Activated CD4-positive, CD25-positive, alpha-beta regulatory T cell treated with anti-CD3 and anti-CD28 coated beads, Interleukin-2, amount 50 U/mL, for 24 hours (primary cell): ENCODE measurements at regions not wholly inside any gene's neighbourhood (a gene's known extent, or its start where the extent isn't known, plus 50 kb on each side); places are given as distances from the start of the nearest gene placed in this dataset.

ENCODE experiments used
- ATAC-seq, 2 donors: fragments of 150-1000 bp; cut with Tn5 transposase; one replicate each; pipeline ENCODE4 v1.10.0; 2021; ENCODE audit warnings: mild to moderate bottlenecking in 1 of 2, moderate library complexity in 1 of 2

DNA sequence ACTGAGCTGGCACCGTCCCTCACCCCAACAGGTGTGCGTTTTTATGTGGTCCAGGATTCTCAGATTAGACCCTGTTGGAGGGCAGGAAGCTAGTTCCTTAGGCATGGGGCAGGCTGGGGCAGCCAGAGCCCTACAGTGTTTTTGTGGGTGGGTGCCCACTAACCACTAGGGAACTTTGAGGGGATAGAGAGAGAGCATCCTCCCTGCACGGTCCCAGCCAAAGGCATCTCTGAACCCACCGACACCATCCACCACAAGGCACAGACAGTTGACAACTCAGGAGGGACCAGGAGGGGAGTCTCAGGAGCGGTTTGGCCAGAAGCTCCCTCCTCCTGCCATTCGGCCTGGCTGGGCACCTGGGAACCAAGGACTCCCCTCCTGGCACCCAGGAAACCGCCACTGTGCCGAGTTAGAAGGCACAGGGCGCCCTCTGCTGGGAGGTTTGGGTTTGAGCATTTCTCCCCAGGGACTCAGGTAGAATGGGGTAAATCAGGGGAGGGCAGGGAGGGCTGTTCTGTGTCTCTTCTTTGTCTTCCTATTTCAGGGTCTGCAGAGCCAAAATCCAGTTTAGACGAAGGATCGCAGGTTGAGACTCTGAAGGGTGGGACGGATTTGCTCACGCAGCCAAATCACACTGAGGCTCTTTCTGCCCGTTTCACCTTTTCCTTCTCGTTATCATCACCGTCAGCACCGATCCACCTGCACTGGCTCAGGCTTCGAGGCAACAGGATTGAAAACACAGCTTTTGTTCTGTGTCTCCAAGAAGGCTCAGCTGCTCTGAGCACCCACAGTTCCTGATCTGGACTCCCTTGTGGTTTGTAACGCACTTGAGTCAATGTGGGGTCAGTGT, 84.8 kb upstream of the COL13A1 start:
- peak; percentile 17 to 43 for ATAC-seq

DNA sequence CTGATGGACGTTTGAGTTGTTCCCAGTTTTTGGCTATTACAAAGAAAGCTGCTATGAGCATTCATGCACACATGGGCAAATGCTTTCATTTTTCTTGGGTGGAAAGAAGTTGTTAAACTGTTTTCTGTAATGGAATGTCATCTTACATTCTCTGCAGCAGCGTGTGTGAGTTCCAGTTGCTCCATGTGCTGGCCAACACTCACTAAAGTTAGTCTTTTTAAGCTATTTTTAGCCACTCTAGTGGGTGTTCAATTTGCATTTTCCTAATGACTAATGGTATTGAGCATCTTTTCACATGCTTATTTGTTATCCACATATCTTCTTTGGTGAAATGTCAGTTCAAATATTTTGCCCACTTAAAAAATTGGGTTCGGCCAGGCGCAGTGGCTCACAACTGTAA, 82.8 kb upstream of the COL13A1 start:
- ATAC-seq: no peak

DNA sequence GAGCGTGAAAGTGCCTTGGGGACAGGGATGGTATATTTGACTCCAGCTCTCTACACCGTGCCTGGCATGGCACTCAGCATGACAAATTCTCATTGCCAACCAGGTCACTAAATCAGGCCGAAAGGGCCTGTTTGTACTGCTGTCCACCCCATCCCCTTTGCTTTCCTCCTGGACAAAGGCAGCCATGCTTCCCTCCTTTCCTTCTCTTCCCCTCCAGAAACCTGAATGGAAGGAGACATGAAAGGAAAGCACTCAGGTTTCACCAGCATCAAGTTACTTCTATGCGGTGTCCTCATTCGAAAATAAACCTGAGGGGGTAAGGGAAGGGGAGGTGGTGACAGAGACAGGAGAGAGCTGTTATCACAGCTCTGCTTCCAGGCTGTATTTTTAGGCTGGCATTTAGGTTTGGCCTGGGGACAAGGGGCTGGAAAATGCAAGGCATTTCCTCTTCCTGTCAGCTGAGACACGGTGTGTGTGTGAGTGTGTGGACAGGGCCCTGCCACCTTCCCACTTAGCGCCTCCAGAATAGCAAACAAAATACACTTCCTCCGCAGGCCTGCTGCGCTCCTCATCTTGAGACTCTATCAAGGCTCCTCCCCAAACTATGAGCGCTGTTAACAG, 79.9 kb upstream of the COL13A1 start:
- no peak for ATAC-seq

DNA sequence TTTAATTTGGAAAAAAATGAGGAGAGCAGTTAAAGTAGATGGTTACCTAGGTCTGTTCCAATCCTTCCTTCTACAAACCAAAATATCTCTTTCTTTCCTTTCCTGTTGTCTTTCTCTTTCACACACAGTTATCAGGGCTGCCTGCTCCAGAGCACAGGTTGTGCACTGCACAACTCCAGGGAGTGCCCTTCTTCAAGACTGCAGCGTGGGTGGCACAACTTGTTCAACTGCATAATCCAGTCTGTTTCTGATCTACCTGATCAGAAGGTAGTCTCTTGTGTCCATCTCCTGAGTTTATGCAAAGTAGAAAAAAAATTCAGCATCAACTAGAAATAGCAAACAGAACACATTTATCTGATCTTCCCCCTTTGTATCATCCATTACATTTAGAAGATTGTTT, 78.1 kb upstream of the COL13A1 start:
- ATAC-seq: no peak

DNA sequence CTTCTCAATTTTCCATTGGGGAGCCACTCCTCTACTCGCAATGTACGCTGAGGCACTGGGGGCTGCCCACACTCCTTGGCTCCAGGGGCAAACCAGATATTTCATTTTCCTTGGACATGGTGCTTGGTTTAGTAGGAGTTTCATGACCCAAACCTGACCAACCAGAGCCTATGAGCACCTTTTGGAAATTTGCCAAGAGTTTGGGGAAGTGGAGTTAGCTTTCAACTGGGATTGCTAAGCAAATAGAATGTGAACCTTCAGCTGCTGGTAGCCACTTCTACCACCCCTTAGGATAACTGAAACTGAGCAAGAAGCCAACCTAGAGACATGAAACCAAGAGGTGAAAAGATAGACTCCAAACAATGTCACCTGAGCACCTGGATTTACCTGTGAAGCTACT, 74.9 kb upstream of the COL13A1 start:
- no peak for ATAC-seq

DNA sequence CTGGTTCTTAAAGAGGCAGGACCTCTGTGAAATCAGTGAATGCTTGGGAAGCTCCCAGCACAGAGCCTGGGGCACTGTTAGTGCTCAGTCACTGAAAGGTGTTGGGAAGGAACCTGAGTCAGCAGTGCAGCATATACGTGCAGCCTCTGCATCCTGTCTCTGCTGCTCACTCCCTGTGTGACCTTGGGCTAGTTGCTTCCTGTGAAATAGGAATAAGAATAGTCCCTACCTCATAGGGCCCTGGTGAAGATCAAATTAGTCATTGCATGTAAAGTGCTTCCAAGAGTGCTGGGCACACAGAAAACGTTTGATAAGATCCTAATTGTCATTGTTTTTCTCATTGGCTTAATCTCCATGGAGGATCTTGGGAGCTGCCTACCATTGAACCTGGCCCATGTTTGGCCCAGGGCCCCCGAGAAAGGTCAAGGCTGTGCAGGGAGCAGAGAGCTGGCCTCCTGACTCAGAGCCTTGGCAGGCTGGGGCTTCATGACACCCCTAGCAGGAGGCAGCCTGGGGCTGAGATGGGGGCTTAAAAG, 73.3 kb upstream of the COL13A1 start:
- no peak for ATAC-seq

DNA sequence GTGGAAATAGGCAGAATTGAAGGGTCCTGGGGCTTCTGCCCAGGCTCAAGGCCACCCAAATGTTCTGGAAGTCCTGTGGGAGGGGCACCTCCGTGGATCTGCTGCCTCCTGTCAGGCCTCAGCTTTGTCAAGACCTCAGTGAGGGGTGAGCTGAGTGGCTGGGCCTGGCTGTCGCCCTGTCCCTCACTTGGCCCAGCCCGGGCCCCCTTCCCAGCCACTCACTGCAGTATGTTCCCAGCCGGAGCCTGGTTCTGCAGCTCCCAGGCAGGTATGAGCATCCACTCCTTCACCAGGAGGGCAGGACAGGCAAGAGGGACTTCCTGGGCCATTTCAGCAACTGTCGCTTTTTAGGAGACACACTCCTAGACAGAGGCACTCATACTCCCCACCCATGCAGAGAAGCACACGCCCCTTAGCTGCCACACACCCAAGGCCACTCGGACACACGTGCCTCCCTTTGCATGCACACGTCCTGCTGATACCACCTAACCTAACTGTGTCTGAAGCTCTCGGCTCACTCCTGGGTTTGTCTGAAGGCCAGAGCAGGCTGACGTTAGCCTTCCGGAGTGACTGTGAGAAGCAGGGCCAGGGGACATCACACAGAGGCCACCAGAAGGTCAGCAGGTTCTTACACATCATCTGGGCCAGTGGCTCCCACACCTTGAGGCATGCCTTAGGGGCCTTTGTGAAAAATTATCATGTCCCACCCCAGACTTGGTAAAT, 72.2 kb upstream of the COL13A1 start:
- ATAC-seq: no peak

DNA sequence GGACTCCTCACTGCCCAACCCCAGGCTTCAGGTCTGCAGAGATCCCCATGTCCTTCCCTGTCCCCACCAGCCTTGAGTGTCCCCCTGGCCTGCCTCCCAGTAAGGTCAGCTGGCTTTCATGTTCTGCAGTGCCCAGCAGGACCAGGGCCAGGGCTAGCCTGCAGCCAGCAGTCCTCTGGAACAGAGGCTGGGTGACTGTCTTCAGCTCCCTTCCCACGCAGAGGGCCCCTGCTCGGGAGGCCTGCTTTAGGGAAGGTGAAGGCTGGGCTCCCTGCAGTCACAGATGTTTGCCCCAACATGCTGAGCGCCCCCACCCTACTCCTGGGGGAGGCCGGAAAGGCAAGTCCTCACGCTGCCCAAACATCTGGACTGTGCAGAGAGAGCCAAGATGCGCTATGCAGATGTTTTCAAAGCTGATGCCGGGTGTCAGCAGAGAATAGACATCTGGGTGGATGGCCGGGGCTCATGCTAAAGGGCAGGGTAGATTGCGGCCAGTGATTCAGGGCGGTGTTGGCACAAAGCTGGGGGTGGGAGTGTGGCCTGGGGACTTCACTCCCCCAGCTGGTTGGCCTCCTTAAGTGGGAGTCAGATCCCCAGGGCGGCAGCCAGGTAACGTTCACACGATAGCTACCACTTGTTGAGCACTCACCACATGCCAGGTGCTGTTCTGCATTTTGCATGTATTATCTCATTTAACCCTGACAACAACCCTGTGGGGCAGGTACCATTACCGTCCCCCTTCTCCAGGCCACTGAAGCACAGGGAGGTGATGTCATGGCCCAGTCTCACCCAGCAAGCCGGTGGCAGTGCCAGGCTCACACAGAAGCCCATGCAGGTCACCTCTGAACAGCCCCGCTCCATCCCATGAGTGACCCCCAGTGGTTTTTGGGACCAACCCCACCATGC, 71.2 kb upstream of the COL13A1 start:
- no peak for ATAC-seq

DNA sequence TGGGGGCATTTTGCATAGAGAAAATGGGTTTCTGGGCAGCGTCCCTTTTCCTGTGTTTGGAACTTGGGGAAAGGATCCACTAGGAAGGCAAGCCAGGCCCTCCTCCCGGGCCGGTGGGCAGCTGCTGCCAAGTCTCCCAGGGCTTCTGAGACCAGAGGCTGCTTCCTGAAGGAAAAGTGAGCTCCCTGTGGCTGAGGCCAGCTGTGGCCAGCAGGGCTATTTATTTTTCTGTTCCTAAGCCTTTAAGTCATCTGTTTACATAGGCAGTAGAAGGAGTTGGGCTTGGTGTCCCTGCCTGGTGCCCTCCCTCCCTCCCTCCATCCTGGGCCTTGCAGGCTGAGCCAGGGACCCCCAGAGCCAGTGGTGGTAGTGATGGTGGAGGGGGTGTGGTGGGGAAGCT, 70.5 kb upstream of the COL13A1 start:
- ATAC-seq: no peak

DNA sequence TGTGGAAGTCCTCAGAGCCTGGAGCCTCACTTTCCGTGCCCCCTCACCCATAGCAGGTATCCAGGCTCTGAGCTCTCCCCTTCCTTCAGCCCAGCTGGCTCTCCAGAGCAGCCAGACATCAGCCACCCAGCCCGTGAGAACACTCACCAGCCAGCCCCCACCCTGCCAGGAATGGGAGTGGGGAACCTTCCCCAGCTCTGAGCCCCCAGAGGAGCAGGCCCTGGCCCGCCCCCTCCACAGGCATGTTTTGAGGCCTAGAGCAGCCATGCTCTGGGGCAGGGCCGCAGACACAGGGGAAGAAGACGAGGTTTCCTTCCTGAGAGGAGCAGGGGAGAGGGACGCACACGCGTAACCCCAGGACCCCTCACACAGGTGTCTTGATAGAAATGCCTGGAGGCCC, 70.0 kb upstream of the COL13A1 start:
- no peak for ATAC-seq

DNA sequence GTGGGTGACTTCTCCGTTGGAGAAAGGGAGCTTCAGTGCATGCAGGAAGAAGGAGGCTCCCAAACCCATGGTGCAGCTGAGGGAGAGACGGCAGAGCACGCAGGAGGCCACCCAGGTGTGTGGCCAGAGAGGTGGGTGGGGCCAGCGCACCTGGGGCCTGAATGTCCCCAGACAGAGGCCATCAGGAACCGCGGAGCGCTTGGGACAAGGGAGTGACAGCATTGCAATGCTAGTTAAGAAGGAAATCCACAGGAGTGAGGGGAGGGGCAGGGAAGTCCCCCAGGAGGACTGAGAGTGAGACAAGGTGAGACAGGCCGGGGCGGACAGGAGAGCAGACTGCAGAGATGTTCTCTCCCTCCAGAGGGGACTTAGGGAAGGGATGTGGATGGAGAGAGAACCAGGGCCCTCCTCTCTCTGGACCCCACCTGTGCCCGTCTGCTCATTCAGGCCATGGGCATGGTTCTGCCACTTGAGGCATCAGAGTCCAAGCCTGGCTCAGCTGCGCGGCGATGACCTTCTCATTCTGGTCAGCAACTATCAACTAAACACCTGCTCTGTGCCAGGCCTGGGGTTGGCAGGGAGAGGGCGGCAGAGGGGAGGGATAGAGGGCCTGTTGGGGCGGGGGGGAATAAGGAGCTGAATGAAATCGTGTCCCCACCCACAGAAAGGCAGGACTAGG, 69.4 kb upstream of the COL13A1 start:
- no peak for ATAC-seq

DNA sequence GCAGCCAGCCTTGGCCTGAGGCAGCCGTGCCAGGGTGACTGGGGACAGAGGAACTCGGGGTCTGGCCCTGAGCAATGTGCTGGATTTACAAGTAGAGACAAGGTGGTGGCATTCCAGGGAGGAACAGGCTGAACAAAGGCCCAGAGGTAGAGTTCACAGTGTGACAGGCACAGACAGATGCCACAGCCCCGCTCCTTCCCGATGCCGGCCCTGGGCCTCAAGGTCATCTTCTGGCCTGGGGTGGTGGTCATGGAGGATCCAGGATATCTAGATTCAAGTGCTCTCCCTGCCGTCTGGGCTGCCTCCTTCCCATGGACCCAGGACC, 68.9 kb upstream of the COL13A1 start:
- ATAC-seq: no peak

DNA sequence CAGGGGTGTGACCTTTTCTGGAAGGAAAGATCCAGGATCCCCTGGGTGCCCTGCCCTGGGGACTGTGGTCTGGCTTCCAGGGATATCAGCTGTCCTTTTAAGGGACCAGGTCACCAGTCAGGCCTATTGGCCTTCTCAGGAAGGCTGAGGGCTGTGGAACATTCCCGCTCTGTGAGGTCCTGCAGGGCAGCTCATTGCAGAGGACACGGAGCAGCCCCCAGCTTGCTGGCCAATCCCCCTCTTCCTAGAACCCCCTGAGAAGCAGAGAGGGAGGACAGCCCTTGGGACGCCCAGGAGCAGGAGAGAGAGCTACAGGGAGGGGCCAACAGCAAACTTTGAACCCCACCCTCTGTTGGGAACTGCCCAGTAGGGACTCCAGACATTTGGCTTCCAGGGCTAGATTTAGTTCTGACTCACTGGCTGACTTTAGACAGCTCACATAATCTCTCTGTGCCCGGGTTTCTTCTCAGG, 67.9 kb upstream of the COL13A1 start:
- no peak for ATAC-seq

DNA sequence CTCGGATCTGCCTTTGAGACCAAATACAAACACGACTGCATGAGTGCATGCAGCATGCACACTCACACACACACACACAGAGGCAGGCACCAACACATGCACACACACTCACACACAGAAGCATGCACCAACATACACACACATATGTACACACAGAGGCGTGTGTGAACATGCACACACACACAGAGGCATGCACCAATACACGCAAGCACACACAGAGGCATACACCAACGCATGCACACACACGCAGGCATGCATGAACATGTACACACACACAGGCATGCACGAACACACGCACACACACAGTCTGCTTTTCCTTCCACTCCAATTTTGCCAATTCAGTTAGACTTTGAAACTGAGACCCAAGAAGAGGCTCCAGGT, 67.3 kb upstream of the COL13A1 start:
- no peak for ATAC-seq

DNA sequence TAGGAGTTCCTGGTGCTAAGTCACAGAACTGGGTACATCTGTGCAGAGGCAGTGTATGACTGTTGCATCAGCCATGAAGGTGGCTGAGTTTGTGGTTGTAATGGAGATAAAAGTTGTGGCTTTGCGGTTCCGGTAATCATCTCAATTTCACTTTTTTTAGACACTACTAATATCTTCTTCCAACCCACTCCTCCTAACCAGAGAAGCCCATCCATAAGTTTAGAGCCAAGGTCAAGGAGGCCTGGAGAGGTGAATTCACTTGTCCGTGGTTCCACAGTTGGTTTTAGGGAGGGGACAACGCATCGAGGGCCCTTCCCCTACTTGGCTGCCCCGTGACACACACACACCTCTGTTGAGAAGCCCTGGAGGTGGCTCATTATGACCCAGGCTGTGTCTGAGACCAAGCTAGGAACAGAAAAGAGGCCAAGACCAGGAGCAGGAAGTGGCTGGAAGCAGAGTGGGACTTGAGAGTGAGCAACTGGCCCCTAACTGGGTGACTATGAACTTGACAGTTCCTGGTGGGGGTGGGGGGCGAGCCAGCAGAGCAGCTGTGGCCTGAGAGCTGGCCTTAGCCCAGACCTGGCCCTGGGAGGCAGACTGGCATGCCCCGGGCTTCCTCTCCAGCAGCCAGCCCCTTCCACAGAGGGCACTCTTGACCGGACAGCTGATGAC, 66.8 kb upstream of the COL13A1 start:
- no peak for ATAC-seq

DNA sequence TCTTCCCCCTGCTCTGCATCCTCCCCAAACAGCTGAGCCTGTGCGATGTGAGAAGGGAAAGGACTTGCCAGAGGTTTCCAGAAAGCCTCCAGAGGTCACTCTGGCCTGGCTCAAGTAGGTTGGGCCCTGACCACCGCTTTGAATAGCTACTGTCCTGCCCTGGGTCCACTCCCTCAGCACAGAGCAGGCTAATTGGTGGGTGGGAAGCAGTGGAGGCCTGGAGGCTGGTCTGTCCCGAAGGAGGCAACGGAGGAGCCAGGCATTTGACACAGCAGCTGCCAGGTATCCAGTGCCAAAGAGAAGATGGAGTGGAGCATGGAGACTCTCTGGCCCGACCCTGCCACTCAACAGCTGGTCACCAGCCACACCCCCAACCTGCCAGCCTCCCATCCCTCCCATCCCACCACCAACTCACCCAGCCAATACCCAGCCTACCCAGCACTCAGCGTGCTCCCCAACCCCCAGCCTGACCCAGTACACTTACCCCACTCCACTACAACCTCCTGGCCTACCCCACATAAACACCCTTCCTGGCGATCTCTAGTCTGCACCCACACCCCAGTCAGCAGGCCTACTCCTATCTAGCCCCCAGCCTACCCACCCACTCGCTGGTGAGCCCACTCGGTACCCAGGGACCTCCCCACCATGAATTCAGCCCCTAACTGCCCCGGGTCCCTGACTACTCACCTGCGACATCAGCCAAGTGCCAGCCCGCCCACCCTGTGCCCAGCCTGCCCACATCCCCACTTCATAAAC, 64.6 kb upstream of the COL13A1 start:
- ATAC-seq: no peak

DNA sequence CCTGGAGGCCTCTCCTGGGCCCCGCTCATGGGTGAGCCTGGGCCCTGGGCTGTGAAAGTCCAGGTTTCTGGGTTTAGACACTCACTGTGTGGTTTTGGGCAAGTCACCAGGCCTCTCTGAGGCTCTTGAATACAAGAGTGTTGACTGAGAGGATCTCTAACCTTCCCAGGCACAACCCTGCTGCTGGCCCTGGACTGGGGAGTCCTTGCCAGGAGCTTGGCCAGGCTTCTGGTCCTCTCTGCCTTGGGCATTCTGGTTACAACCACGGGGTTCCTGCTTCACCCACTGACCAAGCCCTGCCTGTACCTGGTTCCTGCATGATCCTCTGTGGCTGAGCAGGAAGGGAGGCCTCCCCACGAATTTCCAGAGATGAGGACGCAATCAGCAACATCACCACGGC, 63.6 kb upstream of the COL13A1 start:
- no peak for ATAC-seq

DNA sequence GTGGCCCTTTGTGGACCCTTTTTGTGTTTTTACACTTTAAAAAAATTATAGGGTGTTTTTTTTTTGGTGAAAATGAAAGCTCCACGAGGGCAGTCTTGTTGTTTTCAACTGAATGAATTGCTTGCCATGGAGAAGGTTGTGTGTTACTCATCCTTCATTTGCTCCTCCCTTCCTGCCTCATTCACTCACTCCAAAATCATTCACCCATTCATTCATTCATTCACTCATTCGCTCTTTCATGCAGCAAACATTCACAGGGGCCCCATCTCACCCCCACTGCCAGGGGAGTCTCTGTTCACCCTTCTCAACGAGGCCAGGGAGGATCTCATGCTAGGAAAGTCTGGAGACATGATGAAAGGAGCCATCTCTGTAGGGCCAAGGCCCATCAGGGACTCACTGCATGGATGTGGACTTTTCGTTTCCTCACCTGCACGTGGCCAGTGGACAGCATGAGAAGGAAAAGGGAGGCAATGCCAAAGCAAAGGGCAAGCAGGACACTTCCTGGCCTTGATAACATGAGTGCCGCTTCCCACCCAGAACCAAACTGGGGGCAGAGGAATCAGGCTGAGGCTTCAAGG, 62.8 kb upstream of the COL13A1 start:
- ATAC-seq: no peak

DNA sequence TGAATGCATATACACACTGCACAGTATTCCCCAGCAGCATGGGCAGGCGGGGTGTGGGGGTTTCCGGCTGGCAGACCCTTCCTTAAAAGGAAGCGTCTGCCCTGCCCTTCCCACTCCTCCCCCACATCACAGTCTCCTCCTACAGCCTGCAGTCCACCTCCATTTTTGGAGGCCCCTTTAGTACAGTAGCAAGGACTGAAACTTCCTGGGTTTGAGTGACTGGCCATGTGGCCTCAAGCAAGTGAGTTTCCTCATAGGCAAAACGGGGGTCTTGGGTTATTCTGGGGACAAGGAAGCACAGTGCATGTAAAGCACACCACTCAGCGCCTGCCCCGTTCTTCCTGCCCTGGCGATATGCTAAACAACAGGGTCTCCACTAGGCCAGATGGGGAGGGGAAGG, 62.1 kb upstream of the COL13A1 start:
- ATAC-seq: no peak

DNA sequence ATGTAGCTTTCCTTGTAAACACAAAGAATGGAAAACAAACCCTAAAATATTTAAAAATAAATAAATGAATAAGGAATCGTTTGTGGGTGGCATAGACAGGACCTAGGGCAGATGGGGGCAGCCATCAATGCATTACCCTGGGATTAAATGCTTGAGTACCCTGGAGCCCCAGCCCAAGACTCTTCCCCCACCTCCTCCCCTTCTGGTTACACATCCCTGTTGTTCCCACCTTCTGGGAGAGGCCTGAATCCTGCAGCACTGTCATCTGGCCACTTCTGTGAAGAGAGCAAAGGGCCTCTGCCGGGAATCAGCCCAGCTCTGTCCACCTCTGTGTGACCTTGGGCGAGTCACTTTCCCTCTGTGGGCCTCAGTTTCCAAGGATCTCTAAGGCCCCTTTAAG, 61.6 kb upstream of the COL13A1 start:
- ATAC-seq: no peak
